H4 (cell line): ENCODE measurements at regions not wholly inside any gene's neighbourhood (a gene's known extent, or its start where the extent isn't known, plus 50 kb on each side); places are given as distances from the start of the nearest gene placed in this dataset.

Experiments
- DNase-seq: peaks from one replicate; pipeline ENCODE4 v3.0.0-alpha.2; 2015; ENCODE audit warnings: low spot score

- no peak for DNase-seq
These were observed 163.9 kb upstream of the CLINT1 start for GRCh38 chr5:158022837-158023236.

GRCh38 chr5:158022393-158022792 lies 163.4 kb upstream of the CLINT1 start:
- no peak for DNase-seq

- no peak for DNase-seq
These were observed 161.8 kb upstream of the CLINT1 start for GRCh38 chr5:158020555-158021418.

DNA sequence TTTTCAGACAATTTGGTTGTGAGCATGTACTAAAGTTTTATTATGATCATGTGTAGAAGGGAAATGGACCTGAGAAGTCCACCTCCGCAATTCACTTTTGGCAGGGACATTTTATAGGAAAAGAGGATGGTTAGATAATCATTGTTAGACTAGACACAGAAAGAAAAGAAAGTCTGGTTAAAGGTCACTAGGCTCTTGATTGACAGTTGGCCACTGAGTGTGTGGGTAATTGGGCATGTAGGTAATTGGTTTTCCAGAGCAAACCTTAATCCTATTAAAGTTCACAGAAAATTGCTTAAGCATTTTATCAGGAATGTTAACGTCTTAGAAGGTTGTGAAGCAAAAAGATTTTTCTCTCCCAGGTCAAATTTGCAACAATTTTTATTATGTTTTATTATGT lies 158.5 kb upstream of the CLINT1 start:
- DNase-seq: no peak

- no peak for DNase-seq
These were observed 155.4 kb upstream of the CLINT1 start for GRCh38 chr5:158014372-158014771.

GRCh38 chr5:158013939-158014338 lies 155.0 kb upstream of the CLINT1 start:
- peak; percentile 10 for DNase-seq

GRCh38 chr5:158013303-158013702 lies 154.4 kb upstream of the CLINT1 start:
- DNase-seq: no peak

DNA sequence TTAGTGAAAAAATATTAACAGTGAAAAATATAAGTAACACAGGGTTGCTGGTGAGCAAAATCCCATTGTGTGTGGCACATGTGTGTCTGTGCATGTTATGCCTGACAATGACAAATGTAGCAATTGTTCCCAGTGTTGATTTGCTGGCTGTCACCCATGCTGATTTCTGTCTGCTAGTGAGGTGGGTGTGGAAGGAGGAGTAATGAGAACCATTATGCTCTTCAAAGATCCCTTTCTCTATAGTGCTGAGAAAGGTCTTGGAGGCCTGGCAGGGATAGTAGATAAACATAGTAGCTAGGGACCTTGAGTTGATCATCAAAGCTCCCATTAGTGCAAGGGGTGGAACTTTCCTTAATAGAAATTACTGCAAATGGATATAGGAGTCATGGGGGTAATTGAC lies 152.5 kb upstream of the CLINT1 start:
- DNase-seq: no peak

DNA sequence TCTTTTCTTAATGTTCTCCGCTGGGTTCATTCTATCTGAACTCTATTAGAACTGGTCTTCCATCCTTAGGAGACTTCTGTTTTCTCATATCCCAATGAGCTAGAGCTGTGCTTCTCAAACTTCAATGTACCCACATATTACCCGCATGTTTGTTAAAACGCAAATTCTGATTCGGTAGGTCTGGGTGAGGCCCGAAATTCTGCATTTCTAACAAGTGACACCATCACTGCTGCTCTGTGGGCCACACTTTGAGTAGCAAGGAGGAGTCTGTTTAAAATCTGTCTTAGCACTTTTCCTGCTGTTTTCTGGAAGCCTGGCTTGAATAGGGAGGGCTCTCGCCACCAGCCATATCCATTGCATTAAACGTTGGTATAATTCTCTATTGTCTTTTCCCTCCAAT lies 151.9 kb upstream of the CLINT1 start:
- no peak for DNase-seq

DNA sequence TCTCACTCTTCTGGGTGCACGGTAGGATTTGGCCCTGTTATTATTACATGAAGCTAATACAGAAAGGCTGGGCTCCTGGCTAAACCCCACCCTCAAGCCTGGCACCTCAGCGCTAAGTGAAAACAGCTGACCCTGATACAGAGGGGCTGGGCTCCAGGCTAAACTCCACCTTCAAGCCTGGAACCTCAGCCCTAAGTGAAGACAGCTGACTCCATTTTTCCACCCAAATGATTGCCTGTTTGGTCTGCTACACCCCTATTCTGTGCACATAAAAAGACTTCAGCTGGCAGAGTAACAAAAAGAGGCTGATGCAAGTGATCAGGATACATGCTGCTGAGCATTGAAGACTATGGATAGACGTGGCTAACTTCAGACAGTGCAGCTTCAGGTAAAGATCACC lies 148.4 kb upstream of the CLINT1 start:
- DNase-seq: no peak

DNA sequence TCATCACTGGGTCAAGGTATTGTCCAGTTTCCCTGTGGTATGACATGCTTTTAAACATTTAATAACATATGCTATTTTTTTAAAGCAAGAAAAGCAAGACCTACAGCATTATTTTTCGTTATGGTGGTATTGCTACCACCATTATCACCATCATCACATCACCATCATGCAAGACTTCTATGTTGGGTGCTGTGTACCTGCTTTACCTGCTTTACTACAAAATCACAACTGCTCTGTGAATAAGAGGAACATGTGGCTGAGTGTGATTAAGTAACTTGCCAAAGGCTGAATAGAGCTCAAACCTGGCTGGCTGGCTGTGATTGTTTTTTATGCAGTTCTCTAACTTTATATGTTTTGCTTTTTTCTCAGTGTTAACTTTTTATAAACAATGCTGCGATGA lies 140.8 kb upstream of the CLINT1 start:
- no peak for DNase-seq

- peak; percentile 24 for DNase-seq
These were observed 139.1 kb upstream of the CLINT1 start for GRCh38 chr5:157997991-157998504.

DNA sequence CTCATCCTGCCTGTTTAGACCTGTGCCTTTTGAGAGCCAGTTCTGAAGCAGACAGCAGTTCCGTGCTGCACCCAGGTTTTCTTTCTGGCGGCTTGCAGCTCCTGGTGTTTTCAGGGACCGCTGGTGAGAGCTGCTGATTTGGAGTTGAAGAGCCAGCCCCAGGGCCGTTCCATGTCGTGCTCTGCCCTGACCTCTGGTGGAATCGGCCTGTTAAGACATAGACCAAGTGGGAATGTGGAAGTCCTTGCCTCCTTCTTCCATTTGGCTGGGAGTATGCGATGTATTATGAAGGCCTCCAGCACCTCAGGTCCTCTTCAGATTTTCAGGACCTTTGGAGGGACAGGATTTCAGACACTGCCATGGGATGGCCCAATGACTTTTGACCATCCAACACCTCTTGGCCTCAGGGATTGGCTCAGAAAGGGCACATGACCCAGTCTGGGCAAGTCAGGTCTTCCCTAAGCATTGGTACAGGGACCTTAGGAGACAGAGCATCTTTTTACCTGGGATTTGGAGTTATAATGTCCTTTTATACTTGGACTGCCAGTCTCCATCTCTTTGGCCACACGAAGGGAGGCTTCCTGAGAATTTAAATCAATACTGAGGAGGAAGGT lies 136.1 kb upstream of the CLINT1 start:
- peak; percentile 75 for DNase-seq

DNA sequence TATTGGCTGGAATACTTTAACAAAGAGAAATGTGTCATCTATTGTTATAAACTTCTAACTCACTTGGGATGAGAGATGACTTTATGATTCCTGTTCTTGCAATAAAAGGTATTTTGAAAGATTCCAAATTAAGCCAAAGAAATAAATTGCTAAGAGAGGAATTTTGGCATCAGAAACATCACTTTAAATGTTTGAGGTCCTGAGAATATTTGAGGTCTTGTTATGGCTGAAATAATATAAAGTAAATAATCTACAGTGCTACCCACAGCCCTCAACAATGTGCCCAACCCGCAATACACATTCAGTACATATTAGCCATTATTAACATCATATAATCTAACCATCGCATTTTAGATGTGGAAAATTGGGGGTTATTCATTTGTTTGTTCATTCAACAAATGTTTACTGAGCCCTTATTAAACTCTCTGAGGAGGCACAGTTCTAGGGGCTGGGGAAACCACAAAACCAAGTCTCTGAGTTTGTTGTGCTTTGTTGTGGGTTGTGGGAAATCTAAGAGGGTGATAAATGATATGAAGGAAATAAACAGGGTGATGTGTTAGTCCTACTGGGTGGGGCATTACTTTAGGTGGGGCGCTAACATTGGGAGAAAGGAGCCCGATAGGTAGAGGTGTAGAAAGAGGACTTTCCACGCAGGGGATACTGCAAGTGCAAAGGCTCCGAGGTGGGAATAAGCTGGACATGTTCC lies 135.2 kb upstream of the CLINT1 start:
- peak; percentile 63 for DNase-seq

DNA sequence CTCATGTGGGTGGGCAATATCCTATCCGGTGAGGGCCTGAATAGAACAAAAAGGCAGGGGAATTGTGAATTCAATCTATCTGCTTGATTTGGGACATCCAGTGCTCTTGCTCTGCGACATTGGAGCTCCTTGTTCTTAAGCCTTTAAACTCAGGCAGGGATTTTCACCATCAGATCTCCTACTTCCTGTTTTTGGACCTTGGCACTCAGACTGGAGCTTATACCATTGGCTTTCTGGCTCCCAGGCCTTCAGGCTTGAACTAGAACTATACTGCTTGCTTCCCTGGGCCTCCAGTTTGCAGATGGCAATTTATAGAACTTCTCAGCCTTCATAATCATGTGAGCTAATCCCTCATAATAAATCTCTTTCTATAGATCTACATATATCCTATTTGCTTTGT lies 134.3 kb upstream of the CLINT1 start:
- no peak for DNase-seq

DNA sequence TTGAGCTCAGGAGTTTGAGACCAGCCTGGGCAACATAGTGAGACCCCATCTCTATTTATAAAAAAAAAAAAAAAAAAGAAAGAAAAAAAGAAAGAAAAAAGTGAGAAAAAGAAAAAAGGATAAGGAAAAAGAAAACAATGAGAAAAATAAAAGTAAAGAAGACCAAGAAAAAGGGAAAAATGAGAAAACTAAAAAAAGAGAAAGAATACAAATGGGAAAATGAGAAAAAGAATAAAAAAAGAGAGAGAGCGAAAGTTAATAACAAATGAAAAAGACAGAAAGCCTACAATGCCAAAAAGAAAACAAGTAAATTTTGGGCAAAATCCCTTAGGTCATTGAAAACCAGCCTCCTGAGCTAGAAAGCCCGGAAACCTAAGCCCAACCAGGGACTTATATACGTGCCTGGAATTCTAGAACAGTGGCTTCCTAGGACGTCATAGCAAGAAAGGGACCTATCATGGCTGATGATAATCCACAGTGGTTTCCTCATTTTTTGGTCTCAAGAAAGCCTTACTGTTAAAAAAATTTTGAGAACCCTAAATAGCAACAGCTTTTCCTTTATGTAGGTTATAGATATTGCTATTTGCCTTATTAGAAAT lies 131.7 kb upstream of the CLINT1 start:
- no peak for DNase-seq

DNA sequence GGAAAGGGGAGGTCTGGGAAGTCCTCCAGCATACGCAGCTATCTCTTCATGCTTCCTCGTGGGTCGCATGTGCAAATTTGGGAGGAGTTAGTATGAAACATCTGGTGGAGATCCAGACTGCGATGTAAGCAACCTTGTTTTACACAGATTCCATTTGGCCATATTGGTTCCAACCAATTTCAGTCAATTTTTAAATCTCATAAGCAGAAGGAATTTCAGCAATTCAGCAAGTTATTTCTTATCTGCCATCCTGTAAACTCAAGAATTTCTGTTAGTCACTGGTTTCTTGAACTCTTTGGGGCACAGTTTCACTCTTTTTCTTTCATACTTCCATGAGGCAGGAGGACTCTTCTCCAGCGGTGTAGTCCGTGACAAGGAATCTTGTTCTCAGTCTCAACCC lies 130.4 kb upstream of the CLINT1 start:
- no peak for DNase-seq

GRCh38 chr5:157987259-157987658 lies 128.3 kb upstream of the CLINT1 start:
- DNase-seq: no peak

DNA sequence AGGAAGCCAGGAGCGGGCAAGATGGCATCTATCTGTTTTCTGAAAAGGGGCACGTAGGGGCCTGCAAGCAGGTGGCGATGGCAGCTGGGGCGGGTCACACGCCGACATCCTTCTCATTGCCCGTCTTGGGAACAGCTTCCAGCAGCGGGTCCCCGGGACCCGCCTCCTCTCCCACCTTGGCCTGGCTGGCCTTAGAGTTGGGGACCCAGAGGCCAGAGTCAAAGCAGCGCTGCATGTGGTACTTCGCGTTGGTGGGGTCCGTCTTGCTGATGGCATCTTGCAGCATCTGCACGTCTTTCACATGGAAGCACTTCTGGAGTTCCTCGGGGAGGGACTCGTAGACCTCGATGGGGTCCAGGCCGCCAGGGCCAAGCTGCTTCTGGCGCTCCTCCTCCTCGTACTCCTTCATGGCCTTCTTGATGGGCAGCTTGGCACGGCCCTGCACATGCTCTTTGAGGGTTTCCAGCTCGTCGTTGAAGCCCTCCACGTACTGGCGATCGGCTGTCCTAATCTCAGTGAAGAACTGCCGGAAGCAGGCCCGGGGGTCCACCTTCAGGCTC lies 127.6 kb upstream of the CLINT1 start:
- no peak for DNase-seq

GRCh38 chr5:157984611-157985010 lies 125.7 kb upstream of the CLINT1 start:
- no peak for DNase-seq

GRCh38 chr5:157983906-157984551 lies 125.1 kb upstream of the CLINT1 start:
- no peak for DNase-seq
